Midbrain (tissue), 1 donor: ENCODE measurements at regions not wholly inside any gene's neighbourhood (a gene's known extent, or its start where the extent isn't known, plus 50 kb on each side); places are given as distances from the start of the nearest gene placed in this dataset.
A peak's percentile ranks its signal among the peaks of the same experiment; 100 is the strongest.
"Not testable (repeated sequence)": the region's sequence is repeated elsewhere in the genome, so short reads cannot be mapped to it uniquely, and the experiment has no call there.

Source experiments
- DNase-seq: peaks from one replicate; lab custom pipeline; 2025; lab: John Stamatoyannopoulos, UW

GRCh38 chr10:124324856-124325632 lies 93.7 kb downstream of the OAT start:
- DNase-seq = no peak

DNA sequence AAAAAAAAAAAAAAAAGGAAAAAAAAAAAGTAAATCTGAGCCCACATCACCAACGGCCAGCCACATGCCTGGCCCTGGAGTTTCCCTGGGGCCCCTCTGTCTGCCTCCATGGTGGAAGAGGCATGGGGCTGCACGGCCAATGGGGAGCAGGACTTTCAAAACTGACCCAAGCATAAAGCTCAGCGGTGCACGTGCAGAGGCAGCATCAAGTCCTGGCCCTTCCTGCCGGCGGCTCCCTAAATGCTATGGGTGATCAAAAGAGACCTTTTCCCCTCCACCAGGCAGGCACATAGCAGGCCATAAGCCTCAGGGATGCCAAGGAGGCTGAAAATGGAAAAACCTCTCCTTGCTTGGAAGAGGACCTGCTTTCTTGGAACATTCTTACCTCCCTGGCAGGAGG lies 94.3 kb downstream of the OAT start:
- DNase-seq = no peak

DNA sequence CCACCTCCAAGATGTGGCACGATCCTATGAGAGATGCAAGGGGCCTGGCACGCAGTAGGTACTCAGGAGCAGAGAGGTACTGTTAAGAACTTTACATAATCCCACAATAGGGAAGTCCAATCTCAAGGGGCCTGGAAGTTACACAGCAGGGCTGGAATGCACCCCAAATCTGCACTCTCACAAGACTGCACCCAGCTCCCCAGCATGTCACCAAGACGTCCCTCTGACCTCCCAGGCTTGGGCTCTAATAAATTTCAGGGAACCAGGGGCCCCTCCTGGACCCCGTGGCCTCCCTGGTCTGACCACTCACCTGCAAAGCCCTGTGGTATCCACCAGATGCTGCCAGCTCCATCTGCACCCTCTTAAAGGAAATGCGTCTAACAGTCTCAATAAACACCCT lies 94.9 kb downstream of the OAT start:
- no peak for DNase-seq

DNA sequence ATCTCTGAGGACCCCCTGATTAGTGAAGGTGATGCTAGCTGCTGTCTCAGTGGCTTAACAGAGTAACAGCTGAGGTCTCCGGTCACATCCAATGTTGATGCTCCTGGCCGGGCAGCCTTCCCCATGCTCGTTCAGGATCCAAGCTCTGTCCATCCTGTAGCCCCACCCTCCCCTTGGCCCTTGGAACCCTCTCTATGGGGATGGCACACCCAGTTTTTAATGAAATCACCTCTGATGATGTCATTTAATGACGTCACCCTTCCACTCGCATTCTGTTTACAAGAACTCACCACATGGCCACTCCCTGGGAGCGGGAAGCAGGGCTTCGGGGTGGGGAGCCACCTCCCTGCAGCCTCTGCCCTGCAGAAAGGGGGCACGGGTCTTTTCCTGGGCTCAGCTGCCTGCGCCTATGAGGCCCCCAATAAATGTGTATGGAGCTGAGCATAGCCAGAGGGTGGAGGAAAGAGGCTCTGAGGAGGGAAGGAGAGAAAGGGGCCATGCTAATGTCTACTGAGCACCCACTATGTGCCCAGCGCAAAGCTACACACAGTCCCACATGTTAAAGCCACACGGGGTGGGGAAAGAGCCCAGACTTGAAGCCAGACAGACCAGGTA lies 95.5 kb downstream of the OAT start:
- no peak for DNase-seq

DNA sequence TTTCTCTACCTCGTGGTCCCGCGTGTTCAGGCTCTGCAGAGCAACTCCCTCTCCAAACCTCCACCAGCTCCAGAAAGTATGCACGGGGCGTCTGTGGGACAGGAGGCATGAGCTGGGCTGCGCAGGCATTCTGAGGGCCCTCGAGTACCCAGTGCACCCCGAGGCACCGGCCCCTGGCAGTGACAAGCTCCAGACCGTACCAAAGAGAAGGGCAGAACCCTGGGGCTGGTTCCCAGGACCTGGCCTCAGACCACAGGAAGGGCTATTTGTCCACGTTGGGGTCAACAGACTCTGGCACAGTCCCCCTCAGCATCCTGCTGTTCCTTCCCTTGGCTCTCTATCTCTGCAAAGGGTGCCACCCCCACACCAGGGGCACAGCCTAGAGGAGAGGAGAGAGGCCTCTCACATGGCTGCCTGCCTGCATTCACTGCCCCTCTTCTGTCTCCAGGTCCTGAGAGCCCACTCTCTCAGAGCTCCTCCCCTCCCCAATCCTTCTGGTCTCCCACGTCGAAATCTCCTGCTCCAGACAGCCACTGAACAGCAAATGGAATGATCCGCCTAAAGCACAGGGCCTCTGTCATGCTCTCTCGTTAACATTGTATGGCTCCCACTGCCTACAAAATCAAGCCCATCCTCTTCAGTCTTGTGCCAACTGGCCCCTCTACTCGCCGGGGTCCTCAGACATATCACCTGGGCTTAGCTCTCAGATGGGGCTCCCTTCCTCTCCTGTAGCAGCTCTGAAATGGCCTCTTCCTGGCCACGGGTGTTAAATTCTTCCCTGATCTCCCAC lies 96.3 kb downstream of the OAT start:
- DNase-seq = no peak

DNA sequence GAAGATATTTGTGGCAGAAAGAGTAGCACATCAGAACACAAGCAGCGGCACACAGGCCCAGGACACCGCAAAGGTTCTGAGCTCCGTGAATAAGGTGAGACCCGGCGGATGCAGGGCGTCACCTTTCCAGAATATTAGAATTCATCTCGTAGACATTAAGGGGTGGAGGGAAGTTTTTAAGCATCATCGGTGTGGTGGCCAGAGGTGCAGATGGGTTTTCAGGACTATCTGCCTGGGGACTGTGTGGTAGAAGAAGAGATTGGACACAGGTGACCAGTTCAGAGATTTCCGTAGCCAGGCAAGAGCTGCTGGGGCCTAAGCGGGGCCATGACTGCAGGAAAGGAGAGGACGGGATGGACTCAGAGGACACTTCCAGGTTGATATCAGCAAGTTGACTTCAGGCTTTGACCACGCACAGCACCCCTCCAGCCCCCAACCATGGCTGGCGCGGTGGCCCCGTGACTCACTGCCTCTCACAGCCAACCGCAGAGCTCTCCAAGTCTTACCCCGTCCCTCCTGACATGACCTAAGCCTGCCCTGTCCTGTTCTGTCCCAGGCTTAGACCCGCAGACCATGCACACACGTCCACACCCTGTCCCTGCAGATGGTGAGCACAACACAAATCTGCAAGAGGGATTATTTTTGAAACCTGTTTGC lies 97.2 kb downstream of the OAT start:
- no peak for DNase-seq

DNA sequence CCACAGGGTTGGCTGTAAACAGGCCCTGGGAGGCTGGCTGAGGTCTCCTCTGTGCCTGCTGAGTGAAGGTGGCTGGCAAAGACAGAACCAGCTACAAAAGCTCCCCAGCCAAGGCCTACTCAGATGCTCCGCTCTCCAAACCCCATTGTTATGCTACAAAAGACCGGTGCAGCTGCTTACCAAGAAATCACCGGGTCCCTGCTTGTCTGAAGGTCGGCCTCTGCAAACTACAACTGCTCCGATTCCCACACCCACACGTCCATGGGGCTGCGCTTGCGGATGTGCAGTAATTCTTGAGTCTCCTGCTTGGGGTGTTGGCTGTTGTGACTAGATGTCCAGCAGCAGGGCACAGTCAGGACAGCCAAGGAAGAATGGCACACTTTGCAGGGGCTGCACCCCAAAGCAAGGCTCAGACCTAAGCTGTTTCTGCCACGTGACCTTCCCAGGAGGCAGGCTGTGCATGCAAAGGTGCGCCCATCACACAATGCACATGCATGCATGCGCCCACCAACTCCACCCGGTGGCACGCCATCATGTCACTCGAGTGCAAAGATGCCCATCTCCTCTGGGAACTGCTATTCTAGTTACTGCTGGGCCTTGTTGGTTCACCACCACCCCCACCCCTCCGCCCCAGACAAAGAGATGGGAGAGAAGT lies 97.8 kb downstream of the OAT start:
- no peak for DNase-seq

DNA sequence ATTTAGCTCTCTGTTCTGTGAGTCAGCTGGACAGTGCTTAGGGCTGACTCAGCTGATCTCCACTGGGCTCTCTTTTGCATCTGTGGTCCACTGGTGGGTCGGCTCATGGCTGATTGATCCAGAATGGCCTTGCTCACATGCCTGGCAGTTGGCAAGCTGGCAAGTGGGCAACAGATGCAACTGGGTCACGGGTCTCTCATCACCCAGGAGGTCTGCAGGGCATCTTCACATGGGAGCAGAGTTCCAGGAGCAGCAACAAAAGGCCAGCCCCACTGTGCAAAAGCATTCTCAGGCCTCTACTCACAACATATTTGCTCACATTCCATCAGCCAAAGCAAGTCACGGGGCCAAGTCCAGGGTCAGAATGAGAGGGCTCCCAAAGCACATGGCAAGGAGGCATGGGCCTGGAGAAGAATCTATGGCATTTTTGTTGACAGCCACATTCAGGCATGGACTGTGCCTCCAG lies 98.8 kb downstream of the OAT start:
- DNase-seq = no peak

DNA sequence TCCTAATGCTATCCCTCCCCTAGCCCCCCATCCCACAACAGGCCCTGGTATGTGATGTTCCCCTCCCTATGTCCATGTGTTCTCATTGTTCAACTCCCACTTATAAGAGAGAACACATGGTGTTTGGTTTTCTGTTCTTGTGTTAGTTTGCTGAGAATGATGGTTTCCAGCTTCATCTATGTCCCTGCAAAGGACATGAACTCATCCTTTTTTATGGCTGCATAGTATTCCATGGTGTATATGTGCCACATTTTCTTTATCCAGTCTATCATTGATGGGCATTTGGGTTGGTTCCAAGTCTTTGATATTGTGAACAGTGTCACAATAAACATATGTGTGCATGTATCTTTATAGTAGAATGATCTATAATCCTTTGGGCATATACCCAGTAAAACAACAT lies 99.2 kb downstream of the OAT start:
- DNase-seq = not testable (repeated sequence)

GRCh38 chr10:124318811-124319210 lies 99.9 kb downstream of the OAT start:
- no peak for DNase-seq

GRCh38 chr10:124318076-124318475 lies 100.6 kb downstream of the OAT start:
- DNase-seq = no peak

DNA sequence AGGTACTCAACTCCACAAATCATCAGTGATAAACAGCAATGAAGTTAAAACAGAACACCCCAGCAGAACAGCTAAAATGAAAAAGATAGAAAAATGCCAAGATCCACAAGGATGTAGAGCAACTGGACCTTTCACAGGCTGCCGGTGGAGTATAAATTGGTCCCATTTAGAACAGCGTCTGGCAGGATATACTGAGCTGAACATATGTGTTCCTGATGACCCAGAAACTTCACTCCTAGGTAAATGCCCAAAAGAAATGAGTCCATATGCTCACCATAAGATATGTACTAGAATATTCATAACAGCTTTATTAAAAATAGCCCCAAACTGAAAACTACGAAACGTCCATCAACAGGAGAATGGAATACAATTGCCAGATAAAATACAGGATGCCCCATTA lies 102.4 kb downstream of the OAT start:
- DNase-seq = no peak

GRCh38 chr10:124315591-124316270 lies 103.0 kb downstream of the OAT start:
- no peak for DNase-seq

GRCh38 chr10:124313374-124313773 lies 105.3 kb downstream of the OAT start:
- no peak for DNase-seq

GRCh38 chr10:124308811-124309210 lies 109.9 kb downstream of the OAT start:
- DNase-seq = no peak

DNA sequence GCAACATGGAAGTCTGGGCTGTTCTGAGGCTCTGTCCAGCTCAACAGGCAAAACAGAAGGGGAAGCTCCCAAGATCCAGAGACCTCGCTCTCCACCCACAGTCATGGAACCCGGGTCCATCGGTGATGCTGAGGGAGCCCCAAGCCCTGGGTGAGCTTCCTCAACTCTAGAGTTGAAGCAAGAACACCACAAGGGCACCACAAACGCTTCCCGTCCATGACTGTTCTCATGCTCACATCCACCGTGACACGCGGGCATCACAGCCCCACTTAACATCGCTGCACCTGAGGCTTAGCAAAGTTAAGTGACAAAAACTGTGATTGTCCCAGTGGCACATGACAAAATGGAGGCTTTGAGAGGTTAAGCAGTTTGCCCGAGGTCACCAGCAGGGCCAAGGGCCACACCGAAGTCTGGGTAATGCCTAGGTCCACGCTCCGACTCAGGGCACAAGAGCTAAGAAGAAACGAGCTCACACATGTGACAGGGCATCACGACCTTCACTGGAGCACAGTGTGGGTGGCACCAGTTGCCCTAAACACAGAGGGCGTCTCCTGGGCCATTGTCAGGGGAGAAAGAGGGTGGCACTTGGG lies 110.6 kb downstream of the OAT start:
- DNase-seq = no peak

GRCh38 chr10:124307591-124307990 lies 111.1 kb downstream of the OAT start:
- DNase-seq = no peak

- DNase-seq = peak; percentile 47
Observed at GRCh38 chr10:124306922-124307371, 111.8 kb downstream of the OAT start.

- DNase-seq = no peak
Observed at GRCh38 chr10:124306520-124306919, 112.2 kb downstream of the OAT start.

GRCh38 chr10:124305984-124306383 lies 112.7 kb downstream of the OAT start:
- no peak for DNase-seq

- DNase-seq = no peak
Observed at GRCh38 chr10:124305131-124305530, 113.6 kb downstream of the OAT start.
